Lower leg skin (tissue), 3 donors: ENCODE measurements at regions not wholly inside any gene's neighbourhood (a gene's known extent, or its start where the extent isn't known, plus 50 kb on each side); places are given as distances from the start of the nearest gene placed in this dataset.

Experiments
- POLR2A ChIP-seq, 2 donors: fragments of 450-650 bp; IDR thresholded peaks; one replicate each; pipeline ENCODE4 v1.6.1; 2016 to 2017; ENCODE audit warnings: antibody characterized with exemption in 2 of 2, mild to moderate bottlenecking in 1 of 2, moderate library complexity in 1 of 2
- TF ChIP-seq, protein P1 (sequence below), 3 donors: fragments of 450-650 bp; IDR thresholded peaks; one replicate each; pipeline ENCODE4 v1.5.1; 2016; ENCODE audit warnings: antibody characterized with exemption in 3 of 3, mild to moderate bottlenecking in 3 of 3, moderate library complexity in 2 of 3

DNA sequence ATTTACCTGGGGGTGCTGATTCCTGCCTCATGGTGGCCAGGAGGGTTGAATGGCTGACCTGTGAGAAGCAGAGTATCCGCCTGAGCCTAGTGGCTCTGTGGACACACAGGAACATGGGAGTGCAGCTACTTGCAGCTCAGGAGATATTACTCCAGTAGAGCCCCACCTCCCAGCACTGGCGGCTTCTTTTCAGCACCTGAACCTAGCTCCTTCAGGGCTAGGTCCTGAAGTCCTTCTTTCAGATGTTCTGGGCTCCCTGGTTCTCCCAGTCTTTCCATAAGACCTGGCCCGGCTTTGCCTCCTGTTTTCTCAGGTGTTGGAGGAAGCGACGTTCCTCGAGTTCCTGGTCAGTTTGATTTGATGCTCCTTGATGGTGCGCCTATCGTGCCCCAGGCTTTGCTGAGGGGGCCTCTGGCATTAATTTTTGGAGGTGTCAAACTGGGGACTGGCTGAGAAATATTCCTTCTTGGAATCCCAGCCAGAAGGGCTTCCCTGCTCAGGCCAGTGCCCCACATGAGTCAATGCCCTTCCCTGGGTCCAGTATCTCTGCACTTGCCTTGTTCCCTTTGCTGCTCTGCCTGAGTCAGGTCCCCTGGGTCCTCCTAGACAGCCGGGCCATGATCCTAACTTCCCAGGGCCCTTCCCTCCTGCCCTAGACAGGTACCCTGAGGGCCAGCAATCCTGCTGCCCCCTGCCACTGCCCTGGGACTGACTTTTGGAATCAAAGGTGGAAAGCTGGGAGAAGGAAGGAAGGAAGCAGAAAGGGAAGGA lies 110.7 kb upstream of the HAAO start:
- TF ChIP-seq, protein P1, sequence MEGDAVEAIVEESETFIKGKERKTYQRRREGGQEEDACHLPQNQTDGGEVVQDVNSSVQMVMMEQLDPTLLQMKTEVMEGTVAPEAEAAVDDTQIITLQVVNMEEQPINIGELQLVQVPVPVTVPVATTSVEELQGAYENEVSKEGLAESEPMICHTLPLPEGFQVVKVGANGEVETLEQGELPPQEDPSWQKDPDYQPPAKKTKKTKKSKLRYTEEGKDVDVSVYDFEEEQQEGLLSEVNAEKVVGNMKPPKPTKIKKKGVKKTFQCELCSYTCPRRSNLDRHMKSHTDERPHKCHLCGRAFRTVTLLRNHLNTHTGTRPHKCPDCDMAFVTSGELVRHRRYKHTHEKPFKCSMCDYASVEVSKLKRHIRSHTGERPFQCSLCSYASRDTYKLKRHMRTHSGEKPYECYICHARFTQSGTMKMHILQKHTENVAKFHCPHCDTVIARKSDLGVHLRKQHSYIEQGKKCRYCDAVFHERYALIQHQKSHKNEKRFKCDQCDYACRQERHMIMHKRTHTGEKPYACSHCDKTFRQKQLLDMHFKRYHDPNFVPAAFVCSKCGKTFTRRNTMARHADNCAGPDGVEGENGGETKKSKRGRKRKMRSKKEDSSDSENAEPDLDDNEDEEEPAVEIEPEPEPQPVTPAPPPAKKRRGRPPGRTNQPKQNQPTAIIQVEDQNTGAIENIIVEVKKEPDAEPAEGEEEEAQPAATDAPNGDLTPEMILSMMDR (IDR thresholded peaks at IDR 0.05) = no peak
- no peak for TF ChIP-seq POLR2A (IDR thresholded peaks at IDR 0.05)
